H1 (cell line): ENCODE measurements at regions not wholly inside any gene's neighbourhood (a gene's known extent, or its start where the extent isn't known, plus 50 kb on each side); places are given as distances from the start of the nearest gene placed in this dataset.

Experiments used
- CTCF ChIA-PET: fragments of 300-600 bp; sonication (Branson Sonifier 250); formaldehyde crosslinking; loops from one replicate; lab custom pipeline; 2021; ENCODE audit not compliant: partially characterized antibody; lab: Charles Lee
- POLR2A ChIA-PET: fragments of 300-600 bp; sonication (Branson Sonifier 250); formaldehyde crosslinking; loops from one replicate; lab custom pipeline; 2021; ENCODE audit warnings: inconsistent platforms; ENCODE audit not compliant: partially characterized antibody; lab: Charles Lee
- DNase-seq, 2 experiments: peaks; one replicate each; pipeline versions ENCODE4 v3.0.0 to v3.0.0-alpha.2; 2010 to 2022; ENCODE audit warnings: low spot score in 2 of 2, low read depth in 1 of 2, mixed read lengths in 1 of 2
- FAIRE-seq: peaks from 2 replicates; lab custom pipeline; 2011; peaks lifted over from hg19 to GRCh38; lab: Jason Lieb, UNC
- H2AFZ ChIP-seq: 2 replicates; pipeline ENCODE4 v1.8.1; 2012; ENCODE audit warnings: low read length, inconsistent platforms
- H2AK5ac ChIP-seq: 2 replicates; pipeline ENCODE4 v1.6.1; 2013; ENCODE audit warnings: low read depth, low read length
- H2BK120ac ChIP-seq: replicated peaks from 2 replicates; pipeline ENCODE3; 2013; ENCODE audit warnings: low read depth, low read length, inconsistent platforms
- H2BK12ac ChIP-seq: 2 replicates; pipeline ENCODE4 v1.6.1; 2013; ENCODE audit warnings: low read depth, low read length
- H2BK15ac ChIP-seq: 2 replicates; pipeline ENCODE4 v1.6.1; 2013; ENCODE audit warnings: low read length
- H2BK20ac ChIP-seq: 2 replicates; pipeline ENCODE4 v1.6.1; 2013; ENCODE audit warnings: low read length
- H2BK5ac ChIP-seq: 2 replicates; pipeline ENCODE4 v1.6.1; 2013; ENCODE audit warnings: low read depth, low read length
- H3K14ac ChIP-seq: 2 replicates; pipeline ENCODE4 v1.6.1; 2013; ENCODE audit warnings: inconsistent platforms; ENCODE audit not compliant: insufficient read length
- H3K18ac ChIP-seq: 2 replicates; pipeline ENCODE4 v1.6.1; 2013; ENCODE audit warnings: low read length; ENCODE audit errors: extremely low read depth
- H3K23ac ChIP-seq: 2 replicates; pipeline ENCODE4 v1.6.1; 2013; ENCODE audit warnings: inconsistent platforms; ENCODE audit not compliant: insufficient read length
- H3K23me2 ChIP-seq: 2 replicates; pipeline ENCODE4 v1.6.1; 2013; ENCODE audit warnings: low read depth, low read length
- H3K27ac ChIP-seq: 2 replicates; pipeline ENCODE4 v1.6.1; 2011; ENCODE audit warnings: low read depth, low read length, inconsistent platforms
- H3K27me3 ChIP-seq, 4 experiments: replicated peaks in 1 of 4; 1 replicate in 1 of 4; 2 replicates in 3 of 4; pipeline versions ENCODE4 v1.6.1 to v1.8.1; 2011 to 2013; ENCODE audit warnings: low read length in 3 of 4, mild to moderate bottlenecking in 3 of 4, inconsistent platforms in 2 of 4, mixed read lengths in 2 of 4, moderate library complexity in 1 of 4; ENCODE audit not compliant: control insufficient read depth in 3 of 4, insufficient read depth in 3 of 4; ENCODE audit errors: extremely low read depth in 1 of 4
- H3K36me3 ChIP-seq, 4 experiments: 2 replicates each; pipeline versions ENCODE4 v1.6.1 to v1.8.1; 2011 to 2013; ENCODE audit warnings: mild to moderate bottlenecking in 4 of 4, low read length in 3 of 4, moderate library complexity in 2 of 4, control low read depth in 1 of 4, inconsistent platforms in 1 of 4; ENCODE audit not compliant: insufficient read depth in 4 of 4, control insufficient read depth in 2 of 4
- H3K4ac ChIP-seq: replicated peaks from 2 replicates; pipeline ENCODE3; 2013; ENCODE audit warnings: low read length, low read depth, mixed read lengths, inconsistent platforms; ENCODE audit not compliant: insufficient read length
- H3K4me1 ChIP-seq, 4 experiments: replicated peaks in 1 of 4; 1 replicate in 1 of 4; 2 replicates in 3 of 4; pipeline versions ENCODE4 v1.6.1 to v1.8.1; 2011 to 2013; ENCODE audit warnings: low read length in 3 of 4, inconsistent platforms in 2 of 4, mixed read lengths in 1 of 4; ENCODE audit not compliant: insufficient read depth in 4 of 4, control insufficient read depth in 3 of 4
- H3K4me2 ChIP-seq, 2 experiments: 2 replicates each; pipeline versions ENCODE4 v1.6.1 to v1.8.1; 2011 to 2013; ENCODE audit warnings: low read depth in 2 of 2, low read length in 2 of 2, control low read depth in 1 of 2, inconsistent platforms in 1 of 2, mild to moderate bottlenecking in 1 of 2; ENCODE audit not compliant: insufficient read depth in 1 of 2
- H3K4me3 ChIP-seq, 4 experiments: fragments of 200-600, 300-600 bp in 1 of 4; sonication (generic), shearing (Covaris generic), sonication (Bioruptor Twin) in 1 of 4; 2 replicates each; pipeline versions ENCODE4 v1.5.1 to v1.8.1; 2011 to 2016; ENCODE audit warnings: low read length in 4 of 4, low read depth in 3 of 4, control low read depth in 2 of 4, inconsistent platforms in 2 of 4, mild to moderate bottlenecking in 2 of 4, mixed read lengths in 1 of 4, moderate library complexity in 1 of 4; ENCODE audit not compliant: insufficient read depth in 2 of 4; ENCODE audit errors: extremely low read depth in 1 of 4
- H3K56ac ChIP-seq: replicated peaks from 2 replicates; pipeline ENCODE3; 2013; ENCODE audit warnings: low read depth, mild to moderate bottlenecking, mixed read lengths, low read length, inconsistent platforms; ENCODE audit not compliant: insufficient read length
- H3K79me1 ChIP-seq: 2 replicates; pipeline ENCODE4 v1.6.1; 2013; ENCODE audit warnings: low read depth, low read length, control low read depth
- H3K79me2 ChIP-seq, 2 experiments: 2 replicates each; pipeline versions ENCODE4 v1.6.1 to v1.8.1; 2012 to 2013; ENCODE audit warnings: low read length in 2 of 2, mild to moderate bottlenecking in 2 of 2, inconsistent platforms in 1 of 2; ENCODE audit not compliant: insufficient read depth in 2 of 2, control insufficient read depth in 1 of 2
- H3K9ac ChIP-seq, 4 experiments: replicated peaks in 1 of 4; 1 replicate in 1 of 4; 2 replicates in 3 of 4; pipeline versions ENCODE4 v1.6.1 to v1.8.1; 2011 to 2013; ENCODE audit warnings: low read depth in 3 of 4, low read length in 3 of 4, control low read depth in 2 of 4, mild to moderate bottlenecking in 2 of 4, moderate library complexity in 2 of 4, inconsistent platforms in 1 of 4; ENCODE audit errors: extremely low read depth in 1 of 4
- H3K9me3 ChIP-seq, 2 experiments: 2 replicates each; pipeline versions ENCODE4 v1.6.1 to v1.8.1; 2012 to 2013; ENCODE audit warnings: mild to moderate bottlenecking in 2 of 2, moderate library complexity in 2 of 2, control low read depth in 1 of 2, inconsistent platforms in 1 of 2, low read depth in 1 of 2, low read length in 1 of 2, mixed read lengths in 1 of 2; ENCODE audit not compliant: insufficient read depth in 2 of 2
- H4K20me1 ChIP-seq, 2 experiments: replicated peaks in 1 of 2; 2 replicates each; pipeline versions ENCODE3 to v1.8.1; 2011 to 2013; ENCODE audit warnings: inconsistent platforms in 2 of 2, low read length in 2 of 2, mild to moderate bottlenecking in 1 of 2; ENCODE audit not compliant: insufficient read depth in 2 of 2, control insufficient read depth in 1 of 2
- H4K5ac ChIP-seq: 2 replicates; pipeline ENCODE4 v1.6.1; 2013; ENCODE audit warnings: low read length, low read depth, mixed read lengths, inconsistent platforms; ENCODE audit not compliant: insufficient read length
- H4K8ac ChIP-seq: 2 replicates; pipeline ENCODE4 v1.8.0; 2013; ENCODE audit warnings: mild to moderate bottlenecking, moderate library complexity, low read length, inconsistent platforms; ENCODE audit not compliant: insufficient read depth; ENCODE audit errors: extremely low read depth
- H4K91ac ChIP-seq: replicated peaks from 2 replicates; pipeline ENCODE3; 2013; ENCODE audit warnings: low read length, mixed read lengths, inconsistent platforms; ENCODE audit not compliant: insufficient read length
- CTBP2 ChIP-seq: IDR thresholded peaks from 2 replicates; pipeline ENCODE4 v1.7.0; 2011; ENCODE audit warnings: borderline replicate concordance, mild to moderate bottlenecking, moderate library complexity, mixed read lengths, low read length; ENCODE audit not compliant: insufficient read depth, insufficient read length
- EGR1 ChIP-seq: IDR thresholded peaks from 2 replicates; pipeline ENCODE4 v1.6.1; 2011; ENCODE audit warnings: low read depth, low read length, borderline replicate concordance
- SP1 ChIP-seq: IDR thresholded peaks from 2 replicates; pipeline ENCODE4 v1.6.1; 2011; ENCODE audit warnings: low read depth, low read length
- SRF ChIP-seq: IDR thresholded peaks from 2 replicates; pipeline ENCODE4 v1.6.1; 2011; ENCODE audit warnings: mild to moderate bottlenecking, low read depth, low read length, moderate library complexity
- TAF1 ChIP-seq: IDR thresholded peaks from 2 replicates; pipeline ENCODE4 v1.6.1; 2011; ENCODE audit warnings: mild to moderate bottlenecking, low read depth, low read length
- ZNF274 ChIP-seq: IDR thresholded peaks from 2 replicates; pipeline ENCODE4 v1.7.0; 2012; ENCODE audit warnings: low read length, borderline replicate concordance; ENCODE audit errors: extremely low read depth
- WGBS, 2 experiments: shearing (Covaris generic) in 1 of 2; methylation state at CpG; one replicate each; pipeline versions ENCODE4 v1.1.6 to v1.1.7; 2013 to 2015; ENCODE audit warnings: low lambda C conversion rate in 2 of 2, mixed read lengths in 2 of 2, inconsistent platforms in 1 of 2, low coverage in 1 of 2, missing lambda C conversion rate in 1 of 2; ENCODE audit not compliant: insufficient replicate concordance in 2 of 2, insufficient coverage in 1 of 2, insufficient read length in 1 of 2; ENCODE audit errors: extremely low coverage in 1 of 2, missing lambda C conversion rate in 1 of 2; 5-methylcytosine and 5-hydroxymethylcytosine counted together

DNA sequence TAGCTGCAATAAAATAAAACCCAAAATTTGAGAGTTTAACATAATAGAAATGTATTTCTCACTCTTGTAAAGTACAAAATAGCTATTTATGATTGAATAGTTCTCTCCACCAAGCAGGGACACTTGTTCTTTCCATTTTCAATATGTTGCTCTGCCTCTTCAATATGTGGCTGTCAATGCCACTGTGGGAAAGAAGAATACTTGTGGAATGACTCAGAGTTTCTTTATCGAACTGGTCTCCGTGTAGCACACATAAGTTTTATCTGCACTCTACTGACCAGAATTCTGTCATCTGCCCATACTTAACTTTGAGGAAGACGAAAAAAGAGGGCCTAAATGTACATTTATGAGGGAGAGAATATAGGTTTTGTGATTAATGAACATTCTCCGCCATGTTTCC is 256.9 kb downstream of the ATXN7L3B start:
- Histone ChIP-seq H3K14ac (no peak overlapping the region), H3K23me2 (no peaks in the 10 kb centered on the region), H2AFZ (no peak overlapping the region), H4K8ac (no peak overlapping the region), H3K4me2 (no peak overlapping the region), H2AK5ac (no peak overlapping the region), H4K91ac (no peak overlapping the region), H4K20me1 (no peaks in the 10 kb centered on the region), H3K4me3 (no peak overlapping the region), H3K36me3 (no peaks in the 10 kb centered on the region), H2BK5ac (no peak overlapping the region), H3K4ac (no peak overlapping the region), H3K27ac (no peak overlapping the region), H3K79me1 (no peaks in the 10 kb centered on the region), H3K56ac (no peak overlapping the region), H2BK12ac (no peak overlapping the region), H3K9ac (no peak overlapping the region), H2BK20ac (no peak overlapping the region), H3K4me1 (no peaks in the 10 kb centered on the region; a peak in 1 of 7 replicates), H3K9me3 (no peaks in the 10 kb centered on the region), H3K79me2 (no peaks in the 10 kb centered on the region), H4K5ac (no peak overlapping the region), H2BK15ac (no peak overlapping the region), H3K23ac (no peak overlapping the region)
- ChIA-PET CTCF (interaction anchor here (1.6 to 1.9 kb wide), 2 partner anchors 9 to 10 kb away, joined by 6 to 9 read pairs; no protein-coding TSS in a partner anchor), POLR2A (no interaction called here)
- no peak for FAIRE-seq
- no peak for DNase-seq
- WGBS, 2 experiments = 94% methylated on average over 4 of the region's 4 CpGs; no CpG with 5 or more reads in 1 of the 2 experiments
- TF ChIP-seq EGR1 (no peak), SP1 (no peak), CTBP2 (no peak), ZNF274 (no peak), SRF (no peak), TAF1 (no peak)
- TF ChIP-seq, all 59 proteins: peak for 0
- Histone ChIP-seq H3K18ac (no peak overlapping the region), H2BK120ac (no peak overlapping the region), H3K27me3 (peaks cover 0 to 2% (median 0%) of the 10 kb centered on the region in 4 experiments; a peak in 1 of 7 replicates)
